Esophagus muscularis mucosa (tissue), 4 donors: ENCODE measurements at regions not wholly inside any gene's neighbourhood (a gene's known extent, or its start where the extent isn't known, plus 50 kb on each side); places are given as distances from the start of the nearest gene placed in this dataset.

Source experiments
- CTCF ChIP-seq, 3 experiments: fragments of 200-600 bp in 2 of 3; fragments of 450-650 bp in 1 of 3; sonication (generic) in 2 of 3; IDR thresholded peaks; one replicate each; pipeline ENCODE4 v1.5.1; 2017 to 2019; ENCODE audit warnings: antibody characterized with exemption in 3 of 3, mild to moderate bottlenecking in 2 of 3, moderate library complexity in 1 of 3
- EP300 ChIP-seq: sonication (generic); formaldehyde crosslinking; IDR thresholded peaks from one replicate; pipeline ENCODE4 v1.6.1; 2017; ENCODE audit warnings: antibody characterized with exemption
- POLR2A ChIP-seq: fragments of 450-650 bp; IDR thresholded peaks from one replicate; pipeline ENCODE4 v1.6.1; 2017; ENCODE audit warnings: antibody characterized with exemption, moderate library complexity, mild to moderate bottlenecking, low read depth
- POLR2AphosphoS5 ChIP-seq, 2 donors: sonication (generic); formaldehyde crosslinking; IDR thresholded peaks; one replicate each; pipeline ENCODE4 v1.6.1; 2017; ENCODE audit warnings: antibody characterized with exemption in 2 of 2

GRCh38 chr2:83874066-83874465 lies 585.0 kb downstream of the SUCLG1 start:
- TF ChIP-seq CTCF (IDR thresholded peaks at IDR 0.05) (no peak), POLR2A (no peak), EP300 (no peak), POLR2AphosphoS5 (IDR thresholded peaks at IDR 0.05) (no peak)
